Limb (tissue), 2 donors: ENCODE measurements at regions not wholly inside any gene's neighbourhood (a gene's known extent, or its start where the extent isn't known, plus 50 kb on each side); places are given as distances from the start of the nearest gene placed in this dataset.
"Not testable (repeated sequence)": the region's sequence is repeated elsewhere in the genome, so short reads cannot be mapped to it uniquely, and the experiment has no call there.

Experiments
- DNase-seq, 2 donors: peaks; one replicate each; pipeline ENCODE4 v3.0.0-alpha.2; 2016; ENCODE audit errors: extremely low spot score in 2 of 2

GRCh38 chr3:74921676-74922075 lies 307.2 kb upstream of the CNTN3 start:
- DNase-seq, result peak in 1 of 2 donors; percentile 8

- DNase-seq, result no peak
Measured at GRCh38 chr3:74920721-74921350, 306.4 kb upstream of the CNTN3 start.

- DNase-seq, result no peak
Measured at GRCh38 chr3:74916696-74917095, 302.2 kb upstream of the CNTN3 start.

GRCh38 chr3:74906181-74906580 lies 291.7 kb upstream of the CNTN3 start:
- no peak for DNase-seq

- no peak for DNase-seq
Measured at GRCh38 chr3:74905478-74905877, 291.0 kb upstream of the CNTN3 start.

GRCh38 chr3:74904646-74905045 lies 290.2 kb upstream of the CNTN3 start:
- DNase-seq, result no peak

GRCh38 chr3:74899796-74900516 lies 285.5 kb upstream of the CNTN3 start:
- DNase-seq, result not testable (repeated sequence)

GRCh38 chr3:74897006-74897405 lies 282.5 kb upstream of the CNTN3 start:
- DNase-seq, result no peak

GRCh38 chr3:74891312-74891711 lies 276.9 kb upstream of the CNTN3 start:
- no peak for DNase-seq

- DNase-seq, result no peak
Measured at GRCh38 chr3:74883690-74884089, 269.2 kb upstream of the CNTN3 start.

GRCh38 chr3:74883222-74883621 lies 268.8 kb upstream of the CNTN3 start:
- no peak for DNase-seq

- DNase-seq, result no peak
Measured at GRCh38 chr3:74880237-74880636, 265.8 kb upstream of the CNTN3 start.

- no peak for DNase-seq
Measured at GRCh38 chr3:74866357-74867030, 252.0 kb upstream of the CNTN3 start.

GRCh38 chr3:74862476-74862875 lies 248.0 kb upstream of the CNTN3 start:
- peak in 1 of 2 donors; percentile 43 for DNase-seq

- no peak for DNase-seq
Measured at GRCh38 chr3:74861211-74861610, 246.8 kb upstream of the CNTN3 start.

GRCh38 chr3:74858086-74858485 lies 243.6 kb upstream of the CNTN3 start:
- no peak for DNase-seq

- DNase-seq, result no peak
Measured at GRCh38 chr3:74850381-74850780, 235.9 kb upstream of the CNTN3 start.

- DNase-seq, result no peak
Measured at GRCh38 chr3:74847093-74847492, 232.6 kb upstream of the CNTN3 start.

GRCh38 chr3:74845081-74845480 lies 230.6 kb upstream of the CNTN3 start:
- DNase-seq, result no peak

- no peak for DNase-seq
Measured at GRCh38 chr3:74844428-74844827, 230.0 kb upstream of the CNTN3 start.

GRCh38 chr3:74842649-74843048 lies 228.2 kb upstream of the CNTN3 start:
- DNase-seq, result no peak

GRCh38 chr3:74842141-74842540 lies 227.7 kb upstream of the CNTN3 start:
- no peak for DNase-seq

GRCh38 chr3:74839566-74839965 lies 225.1 kb upstream of the CNTN3 start:
- no peak for DNase-seq
